ENCODE measurements at regions not wholly inside any gene's neighbourhood (a gene's known extent, or its start where the extent isn't known, plus 50 kb on each side); places are given as distances from the start of the nearest gene placed in this dataset.

GRCh38 chr17:70644096-70644495 lies 474.8 kb downstream of the KCNJ2 start:
- TF ChIP-seq CTCF (IDR thresholded peaks at IDR 0.05; ENCODE audit: low read depth, low read length, missing input control) (no peak), TAF1 (conservative IDR thresholded peaks at IDR 0.05) (no peak), GABPA (IDR thresholded peaks at IDR 0.05 in 1 of 2, conservative IDR thresholded peaks at IDR 0.05 in 1 of 2) (no peak), YY1 (IDR thresholded peaks at IDR 0.05) (no peak), RAD21 (IDR thresholded peaks at IDR 0.05) (no peak), MAX (IDR thresholded peaks at IDR 0.05) (no peak), JUND (IDR thresholded peaks at IDR 0.05) (no peak), EGR1 (IDR thresholded peaks at IDR 0.05; ENCODE audit: low read depth in 2 of 2) (no peak)

Measured in liver (tissue), 3 donors.